GM18511 (cell line): ENCODE measurements at regions not wholly inside any gene's neighbourhood (a gene's known extent, or its start where the extent isn't known, plus 50 kb on each side); places are given as distances from the start of the nearest gene placed in this dataset.

Source experiments
- ATAC-seq: cut with Tn5 transposase; IDR thresholded peaks from one replicate; pipeline ENCODE4 v1.9.1; 2021; ENCODE audit warnings: mild to moderate bottlenecking, moderate library complexity; ENCODE audit not compliant: unreplicated experiment

GRCh38 chr14:34025325-34026017 is 74.6 kb upstream of the EGLN3 start:
- ATAC-seq, result no peak

- no peak for ATAC-seq
These were observed 73.9 kb upstream of the EGLN3 start for GRCh38 chr14:34024768-34025144.

GRCh38 chr14:34023824-34024767 is 73.2 kb upstream of the EGLN3 start:
- ATAC-seq, result no peak

- ATAC-seq, result no peak
These were observed 70.2 kb upstream of the EGLN3 start for GRCh38 chr14:34021096-34021495.

GRCh38 chr14:34020014-34020413 is 69.1 kb upstream of the EGLN3 start:
- no peak for ATAC-seq

- ATAC-seq, result peak; percentile 79
These were observed 67.8 kb upstream of the EGLN3 start for GRCh38 chr14:34018564-34019244.

- peak; percentile 24 for ATAC-seq
These were observed 67.3 kb upstream of the EGLN3 start for GRCh38 chr14:34018125-34018524.

GRCh38 chr14:34015383-34015782 is 64.5 kb upstream of the EGLN3 start:
- no peak for ATAC-seq

- ATAC-seq, result no peak
These were observed 64.1 kb upstream of the EGLN3 start for GRCh38 chr14:34014936-34015335.

GRCh38 chr14:34013721-34014060 is 62.8 kb upstream of the EGLN3 start:
- ATAC-seq, result peak; percentile 67

- ATAC-seq, result peak; percentile 83
These were observed 62.3 kb upstream of the EGLN3 start for GRCh38 chr14:34012978-34013720.

- ATAC-seq, result no peak
These were observed 61.5 kb upstream of the EGLN3 start for GRCh38 chr14:34012369-34012768.

- ATAC-seq, result no peak
These were observed 59.1 kb upstream of the EGLN3 start for GRCh38 chr14:34009956-34010355.

GRCh38 chr14:34007902-34008301 is 57.0 kb upstream of the EGLN3 start:
- ATAC-seq, result no peak

GRCh38 chr14:34005901-34006300 is 55.0 kb upstream of the EGLN3 start:
- no peak for ATAC-seq

- no peak for ATAC-seq
These were observed 54.0 kb upstream of the EGLN3 start for GRCh38 chr14:34004881-34005280.

- peak; percentile 38 for ATAC-seq
These were observed 52.8 kb upstream of the EGLN3 start for GRCh38 chr14:34003691-34004090.

- peak; percentile 76 for ATAC-seq
These were observed 52.3 kb upstream of the EGLN3 start for GRCh38 chr14:34003082-34003668.
